NCI-H2196 (cell line): ENCODE measurements at regions not wholly inside any gene's neighbourhood (a gene's known extent, or its start where the extent isn't known, plus 50 kb on each side); places are given as distances from the start of the nearest gene placed in this dataset.

Experiments used
- DNase-seq: peaks from one replicate; lab custom pipeline; 2025; ENCODE audit not compliant: unreplicated experiment; lab: John Stamatoyannopoulos, UW

DNA sequence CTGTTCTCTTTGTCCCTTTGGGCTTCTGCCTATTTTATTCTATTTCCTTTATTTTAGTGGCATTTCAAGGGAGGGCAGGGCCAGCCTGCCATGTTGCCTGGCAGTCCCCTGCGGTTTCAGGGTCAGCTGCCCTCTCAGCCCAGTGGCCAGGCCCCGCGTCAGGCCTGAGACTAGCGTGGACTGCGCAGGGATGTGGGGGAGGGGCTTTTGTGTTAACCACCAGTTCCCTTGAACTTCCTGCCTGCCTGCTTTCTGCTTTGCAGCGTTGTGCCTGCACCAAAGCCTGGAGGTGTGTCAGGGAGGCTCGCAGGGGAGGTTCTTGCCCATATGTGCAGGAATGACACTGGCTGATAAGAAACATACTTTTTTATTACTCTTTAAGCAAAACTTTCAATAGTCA lies 157.6 kb downstream of the SLC35B3 start:
- no peak for DNase-seq

DNA sequence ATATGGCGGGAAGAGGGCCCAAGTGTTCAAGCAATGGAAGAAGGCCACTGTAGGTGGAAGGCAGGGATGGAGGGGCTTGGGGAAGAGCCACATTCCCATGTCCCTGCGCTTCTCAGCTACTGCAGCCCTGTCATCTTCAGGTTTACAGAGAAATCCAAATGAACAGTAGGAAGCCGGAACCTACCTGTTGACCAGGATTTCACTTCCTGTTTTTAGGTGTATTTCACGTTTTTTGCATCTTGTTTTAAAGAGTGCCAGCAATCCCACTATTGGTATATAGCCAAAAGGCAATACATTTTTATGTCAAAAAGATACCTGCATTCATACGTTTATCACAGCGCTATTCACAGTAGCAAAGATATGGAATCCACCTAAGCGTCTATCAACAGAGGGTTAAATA lies 159.2 kb downstream of the SLC35B3 start:
- DNase-seq = no peak

DNA sequence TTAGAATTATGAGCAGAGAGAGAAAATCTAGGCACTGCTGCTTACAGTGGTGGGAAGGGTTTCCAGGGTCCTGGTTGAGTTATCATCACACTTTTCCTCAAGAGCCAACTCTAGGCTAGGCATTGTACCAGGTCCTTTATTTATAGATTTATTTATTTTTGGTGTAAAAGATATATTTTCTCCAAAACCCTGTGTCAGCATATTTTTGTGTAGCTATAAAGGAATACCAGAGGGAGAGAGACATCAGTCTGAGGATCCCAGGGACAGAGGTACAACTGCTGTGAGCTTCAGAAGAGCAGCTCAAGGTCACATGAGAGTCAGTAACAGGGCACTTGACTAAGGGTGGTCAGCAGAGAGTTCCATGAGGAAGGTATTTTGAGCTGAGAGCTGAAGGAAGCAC lies 159.7 kb downstream of the SLC35B3 start:
- no peak for DNase-seq

DNA sequence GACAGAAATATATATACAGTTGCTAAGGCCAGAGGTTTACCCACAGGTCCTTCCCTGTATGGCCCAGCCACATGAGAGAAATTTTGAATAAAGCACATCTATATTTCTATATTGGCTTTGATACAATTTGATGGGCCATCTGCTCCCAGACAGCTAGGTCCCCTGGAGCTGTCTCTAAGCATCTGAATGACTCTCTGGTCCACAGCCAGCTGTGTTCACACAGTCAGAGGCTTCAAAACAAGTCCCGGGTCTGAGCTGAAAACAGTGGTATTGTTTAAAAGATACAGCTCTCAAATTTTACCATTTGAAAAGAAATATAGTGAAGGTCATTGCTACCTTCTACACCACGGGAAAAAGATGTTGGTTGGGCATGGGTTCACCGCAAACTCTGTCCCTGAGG lies 161.1 kb downstream of the SLC35B3 start:
- DNase-seq = no peak

DNA sequence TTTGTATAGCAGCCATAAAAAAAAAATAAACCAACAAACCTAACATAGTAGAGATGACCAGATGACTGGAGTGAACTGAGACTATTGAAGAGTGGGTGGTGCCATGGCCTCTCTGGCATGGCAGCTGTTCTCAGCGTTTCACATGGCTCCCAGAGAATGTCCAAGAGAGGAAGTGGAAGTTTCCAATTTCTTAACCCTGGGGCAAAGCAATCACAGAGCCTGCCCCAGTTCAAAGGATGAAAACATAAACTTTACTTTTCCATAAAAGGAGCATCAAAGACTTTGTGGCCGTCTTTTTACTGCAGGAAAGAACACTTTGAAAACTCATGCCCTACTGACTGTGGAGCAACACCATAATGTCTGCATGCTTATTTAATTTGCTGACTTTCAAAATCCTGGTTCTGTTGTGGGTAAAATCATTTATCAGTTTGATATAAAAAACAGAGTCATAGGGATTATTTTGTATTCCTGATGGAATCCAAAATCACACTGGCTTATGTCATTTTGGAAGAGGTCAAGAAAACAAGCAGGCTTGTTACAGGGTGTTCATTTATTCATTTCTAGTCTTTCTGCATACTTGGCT lies 165.4 kb downstream of the SLC35B3 start:
- DNase-seq = no peak

DNA sequence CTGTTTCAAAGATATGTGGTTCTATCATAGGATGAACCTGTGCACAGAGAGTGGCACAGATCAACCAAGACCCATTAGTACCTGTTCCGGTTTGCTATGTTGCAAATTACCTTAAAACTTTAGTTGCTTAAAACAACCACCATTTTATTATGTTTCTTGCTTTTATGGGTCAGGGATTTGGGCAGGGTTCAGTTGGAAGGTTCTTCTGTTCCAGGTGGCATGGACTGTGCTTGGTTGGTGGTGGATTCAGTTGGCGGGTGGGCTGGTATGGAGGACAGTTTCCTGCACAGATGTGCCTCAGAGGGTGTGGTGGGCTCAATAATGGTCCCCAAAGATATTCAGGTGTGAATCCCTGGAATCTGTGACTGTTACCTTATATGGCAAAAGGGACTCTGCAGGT lies 166.3 kb downstream of the SLC35B3 start:
- no peak for DNase-seq

DNA sequence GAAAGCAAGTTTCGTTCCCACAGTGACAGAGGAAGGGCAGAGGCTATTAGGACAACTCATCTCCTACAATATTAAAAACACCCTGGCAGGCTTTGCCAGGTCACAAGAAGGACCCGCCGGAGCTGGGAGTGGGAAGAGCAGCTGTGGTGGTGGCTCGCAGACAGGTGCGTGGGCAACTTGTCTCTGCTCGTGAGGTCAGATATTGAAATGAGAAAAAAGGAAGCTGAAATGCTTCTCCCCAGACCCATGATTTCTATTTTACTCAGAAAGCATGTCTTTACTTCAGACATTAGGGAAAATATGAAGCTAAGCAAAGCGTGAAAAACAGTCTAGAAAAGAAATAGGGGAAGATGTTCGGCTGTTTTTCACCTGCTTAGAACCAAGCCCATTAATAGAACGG lies 166.3 kb upstream of the EEF1E1 start:
- DNase-seq = no peak

DNA sequence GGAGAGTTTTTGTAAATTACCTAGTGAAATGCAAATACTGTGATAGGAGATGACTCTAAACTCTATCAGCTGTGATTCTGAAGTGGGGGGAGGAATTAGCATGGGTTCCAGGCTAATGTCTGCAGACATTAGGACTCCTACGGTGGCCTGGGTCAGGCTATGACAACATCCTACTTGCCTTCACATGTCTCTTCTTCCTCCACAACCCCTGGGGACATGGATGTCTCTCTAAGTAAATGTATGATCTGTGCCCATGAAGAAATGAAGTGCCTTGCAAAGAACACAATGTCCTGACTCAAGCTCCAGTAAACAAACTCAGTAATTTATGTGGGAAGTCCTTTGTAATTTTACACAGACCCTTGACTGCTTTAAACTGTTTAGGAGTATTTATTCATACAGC lies 165.8 kb upstream of the EEF1E1 start:
- DNase-seq = no peak

DNA sequence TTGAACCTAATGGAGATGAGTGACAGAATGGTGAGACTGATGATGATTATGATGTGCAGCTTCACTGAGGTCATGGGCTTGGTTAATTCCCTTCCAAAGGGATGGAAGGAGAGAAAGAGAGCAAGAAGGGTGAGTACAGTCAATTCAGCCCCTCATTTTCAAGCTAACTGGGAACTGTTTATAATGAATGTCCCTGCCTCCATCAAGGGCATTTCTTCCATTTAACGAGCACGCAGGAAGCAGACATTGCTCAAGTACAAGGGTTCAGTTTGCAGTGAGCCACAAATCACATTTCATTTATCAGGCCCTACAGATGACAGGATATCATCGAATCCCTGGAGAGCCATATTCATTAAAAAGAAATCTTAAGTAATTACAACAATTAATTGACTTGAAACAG lies 158.3 kb upstream of the EEF1E1 start:
- no peak for DNase-seq

DNA sequence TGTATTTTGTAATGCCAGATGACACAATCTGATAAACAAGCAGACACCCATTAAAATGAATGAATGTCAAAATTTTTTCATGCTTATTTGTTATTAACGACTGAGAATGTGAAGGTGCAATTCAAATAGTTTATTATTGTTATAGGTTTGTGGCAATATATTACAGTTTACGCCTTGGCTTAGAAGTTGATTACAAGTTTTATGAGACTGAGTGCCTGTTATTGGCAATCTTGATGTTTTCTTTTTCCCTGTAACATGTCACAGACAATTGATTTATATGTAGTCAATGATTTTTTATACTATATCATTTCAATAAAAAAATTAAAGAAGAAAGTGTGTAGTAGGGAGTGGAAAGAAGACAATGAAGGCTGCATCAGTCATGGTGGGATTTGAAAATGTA lies 144.1 kb upstream of the EEF1E1 start:
- DNase-seq = no peak

DNA sequence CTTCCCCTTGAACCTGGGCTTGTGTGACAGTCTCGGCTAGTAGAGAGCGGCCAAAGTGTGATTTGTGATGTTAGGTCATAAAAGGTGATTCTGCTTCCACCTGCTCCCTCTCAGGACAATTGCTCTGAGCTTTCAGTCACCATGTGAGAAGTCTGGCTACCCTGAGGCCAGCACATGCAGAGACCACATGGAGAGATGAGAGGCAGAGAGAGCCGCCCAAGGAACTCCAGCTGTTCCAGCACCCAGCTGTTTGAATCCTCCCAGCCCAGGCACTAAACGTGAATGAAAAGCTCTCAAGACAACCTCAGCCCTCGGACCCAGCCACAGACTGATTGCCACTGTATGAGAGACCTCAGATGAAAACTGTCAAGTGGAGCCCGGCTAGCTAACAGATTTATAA lies 143.4 kb upstream of the EEF1E1 start:
- DNase-seq = no peak

DNA sequence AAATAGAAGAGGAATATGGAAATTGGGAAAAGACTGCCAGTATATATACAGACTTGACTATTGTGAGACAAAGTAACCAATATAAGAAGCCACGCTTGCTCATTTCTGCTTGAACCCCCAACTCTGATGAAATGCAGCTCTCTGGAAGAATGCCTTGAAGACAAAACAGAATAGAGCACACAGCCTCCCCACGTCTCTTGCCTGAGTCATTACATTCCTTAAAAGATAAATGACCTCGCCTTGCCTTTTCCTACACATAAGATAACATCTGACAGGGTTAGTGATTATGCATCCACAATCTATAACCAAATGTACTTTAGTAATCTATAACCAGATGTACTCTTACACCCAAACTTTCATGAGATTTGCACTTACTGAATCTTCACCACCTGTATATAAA lies 141.1 kb upstream of the EEF1E1 start:
- no peak for DNase-seq

DNA sequence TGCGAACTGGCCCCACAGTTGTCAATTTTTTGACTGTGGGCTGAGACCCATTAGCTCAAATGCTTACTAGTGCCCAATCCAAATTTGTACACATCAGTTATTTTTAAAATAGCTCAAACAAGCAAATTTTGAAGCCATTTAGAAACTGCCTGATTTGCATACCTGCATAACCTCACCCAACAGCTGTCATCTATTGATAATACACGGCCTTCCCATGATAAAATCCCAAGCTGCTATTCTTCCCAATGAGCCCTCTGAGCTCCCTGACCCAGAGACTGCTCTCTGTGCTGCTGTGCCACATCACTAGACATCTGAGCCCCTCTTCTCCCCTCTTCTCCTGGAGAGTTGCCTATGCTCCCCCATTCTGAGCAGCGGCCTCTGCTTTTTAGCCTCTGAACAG lies 140.5 kb upstream of the EEF1E1 start:
- DNase-seq = no peak

DNA sequence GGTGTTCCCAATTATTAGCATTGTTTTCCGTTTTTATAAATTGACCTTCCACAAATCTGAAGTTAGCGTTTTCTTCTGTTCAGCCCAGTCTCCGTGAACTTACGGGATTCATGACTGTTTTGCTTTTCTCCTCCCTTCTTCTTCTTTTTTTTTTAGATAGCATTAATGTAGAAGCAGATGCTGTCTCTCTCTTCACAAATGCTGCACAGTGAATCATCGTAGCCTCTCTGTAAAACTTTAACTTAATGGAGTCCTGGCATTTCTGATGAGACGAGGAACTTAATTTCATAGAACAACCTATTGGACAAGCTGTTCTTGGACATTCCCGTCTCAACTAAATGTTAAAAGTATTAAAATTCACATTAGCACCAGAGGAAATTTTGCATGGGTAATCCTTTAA lies 138.0 kb upstream of the EEF1E1 start:
- DNase-seq = no peak

DNA sequence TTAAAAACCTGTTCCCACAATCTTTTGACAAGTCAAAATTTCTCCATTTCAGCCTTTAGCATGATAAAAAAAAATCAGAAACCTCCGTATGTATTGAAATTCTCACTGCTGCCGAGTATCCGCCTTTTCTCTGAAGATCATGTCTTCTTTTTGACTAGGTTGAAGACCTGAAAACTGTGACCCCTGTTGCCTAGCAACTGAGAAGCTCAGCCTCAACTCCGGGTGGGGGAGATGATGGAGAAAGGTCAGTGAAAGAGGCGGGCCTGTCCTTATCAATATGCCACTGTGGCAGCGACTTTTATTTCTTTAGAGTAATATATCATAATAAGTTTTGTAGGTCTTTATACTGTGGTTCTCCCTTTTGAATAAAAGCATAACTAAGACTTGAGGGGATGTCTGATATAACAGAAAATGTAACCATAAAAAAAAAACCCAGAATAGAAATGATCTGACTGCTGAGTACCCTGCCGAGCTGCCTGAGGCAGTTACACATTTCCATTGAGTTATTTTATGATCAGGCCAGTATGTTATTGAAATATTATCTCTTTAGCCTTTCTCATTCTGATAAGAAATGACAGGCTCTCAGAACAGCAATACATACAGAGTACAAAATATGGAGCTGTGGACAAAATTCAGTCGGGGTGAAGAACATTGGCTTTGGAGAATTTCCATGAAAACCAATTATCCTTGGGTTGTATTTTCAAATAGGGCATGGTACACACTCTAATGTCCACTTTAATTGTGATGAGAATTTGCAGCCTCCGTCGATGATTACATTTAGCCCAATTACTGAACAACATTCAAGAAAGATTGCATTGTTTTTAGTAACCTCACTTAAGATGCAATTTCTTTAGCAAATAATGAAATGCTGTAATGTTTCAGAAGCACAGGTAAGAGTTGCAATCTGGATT lies 136.7 kb upstream of the EEF1E1 start:
- DNase-seq = no peak

DNA sequence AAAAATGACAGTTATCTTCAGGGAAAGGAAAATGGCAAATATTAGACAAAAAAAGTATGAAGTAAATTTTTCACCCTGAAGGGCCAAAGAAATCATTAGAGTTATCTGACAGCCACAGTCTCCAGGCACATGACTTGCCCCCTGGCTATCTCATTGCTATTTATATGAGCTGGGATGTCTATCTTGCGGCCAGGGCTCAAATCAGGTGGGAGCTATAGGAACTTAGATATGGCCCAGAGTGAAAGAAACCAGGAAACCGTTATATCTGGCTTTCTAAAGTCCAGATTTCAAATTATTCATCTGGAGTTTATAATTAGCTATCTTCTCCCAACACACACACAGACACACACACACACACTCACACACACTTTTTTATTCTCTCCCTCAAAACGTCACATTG lies 135.3 kb upstream of the EEF1E1 start:
- DNase-seq = no peak

DNA sequence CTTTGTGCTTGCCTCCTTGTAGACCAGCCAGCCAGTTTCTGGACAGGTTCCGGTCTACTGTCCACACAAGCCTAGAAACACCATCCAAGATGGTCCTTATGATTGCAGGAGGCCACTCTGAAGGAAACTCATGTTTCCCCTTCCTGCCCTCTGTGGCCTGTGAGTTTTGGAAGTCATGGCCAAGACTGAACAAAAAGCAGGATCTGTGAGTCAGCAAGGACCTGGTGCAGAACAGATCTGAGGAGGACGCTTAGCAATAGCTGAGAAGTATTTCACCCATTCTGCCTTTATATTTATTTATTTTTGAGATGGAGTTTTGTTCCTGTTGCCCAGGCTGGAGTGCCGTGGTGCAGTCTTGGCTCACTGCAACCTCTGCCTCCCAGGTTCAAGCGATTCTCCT lies 134.6 kb upstream of the EEF1E1 start:
- DNase-seq = no peak

DNA sequence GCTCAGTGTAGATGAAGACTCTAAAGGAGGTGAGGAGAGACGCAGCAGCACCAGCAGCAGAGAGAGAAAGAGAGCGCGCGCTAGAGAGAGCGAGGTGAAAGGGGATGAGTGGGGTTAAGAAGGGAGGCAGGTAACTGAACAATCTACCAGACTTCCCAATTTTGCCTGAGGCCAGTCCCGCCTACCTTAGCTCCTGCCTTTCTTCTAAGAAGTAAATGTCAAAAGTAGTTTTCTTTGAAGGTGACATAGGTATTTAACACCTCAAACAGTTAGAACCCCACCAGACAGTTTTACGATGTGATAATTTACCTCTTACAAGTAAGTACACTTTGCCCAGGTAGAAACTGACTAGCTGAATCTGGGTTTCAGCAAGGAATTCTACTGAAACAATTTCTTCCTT lies 132.0 kb upstream of the EEF1E1 start:
- no peak for DNase-seq

DNA sequence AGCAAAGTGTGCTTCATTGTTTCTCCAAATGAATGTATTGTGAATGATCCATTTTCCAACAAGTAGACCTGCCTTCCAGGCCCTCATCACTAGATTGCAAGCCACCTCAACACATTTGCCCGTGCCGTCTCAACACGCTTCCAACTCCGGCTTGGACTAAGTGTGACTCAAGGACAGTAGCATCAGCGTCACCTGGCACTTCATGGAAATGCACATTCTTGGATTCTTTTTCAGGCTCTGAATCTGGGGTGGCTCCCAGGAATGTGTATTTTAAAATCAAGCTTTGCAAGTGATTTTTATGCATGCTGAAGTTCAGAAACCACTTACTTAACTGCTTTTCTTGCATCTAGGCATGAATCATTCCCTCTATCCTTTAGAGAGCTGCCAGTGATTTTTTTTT lies 129.6 kb upstream of the EEF1E1 start:
- DNase-seq = no peak

DNA sequence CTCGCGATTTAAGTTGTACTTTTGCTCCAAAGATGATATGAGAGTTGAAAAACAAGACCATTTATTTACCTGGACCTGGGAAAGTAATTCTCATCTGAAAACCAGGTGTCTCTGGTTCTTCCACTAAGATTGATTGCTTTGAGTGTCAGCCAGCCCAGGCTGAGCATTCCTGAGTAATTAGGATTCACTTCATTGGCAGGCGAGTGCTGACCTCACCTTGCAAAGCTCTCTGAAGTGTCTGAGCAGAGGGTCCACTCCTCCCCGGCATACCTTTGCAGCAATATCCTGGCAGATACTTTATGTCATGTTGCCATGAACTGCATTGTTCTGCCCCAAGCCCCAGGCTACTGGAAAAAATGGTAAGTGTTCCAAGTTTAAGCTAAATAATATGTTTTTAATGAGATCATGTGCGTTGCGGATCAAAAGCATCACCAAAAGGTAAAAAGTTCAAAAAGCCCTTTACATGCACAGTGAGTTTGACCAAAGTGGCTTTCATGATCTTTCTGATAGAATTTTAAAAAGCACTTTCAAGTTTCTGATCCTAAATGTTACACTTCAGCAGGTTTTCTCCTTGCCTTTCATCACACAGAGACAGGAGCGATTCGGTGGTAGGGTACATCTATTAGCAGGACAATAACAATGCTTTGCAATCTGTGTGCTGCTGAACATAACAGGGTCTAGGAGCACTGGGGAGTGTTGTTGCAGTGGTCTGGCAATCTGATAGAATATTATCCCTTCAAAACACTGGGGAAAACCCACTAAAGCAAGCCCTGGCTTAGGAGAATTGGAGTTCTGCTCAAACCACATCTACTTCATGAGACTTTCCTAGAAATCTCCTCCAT lies 127.8 kb upstream of the EEF1E1 start:
- no peak for DNase-seq

DNA sequence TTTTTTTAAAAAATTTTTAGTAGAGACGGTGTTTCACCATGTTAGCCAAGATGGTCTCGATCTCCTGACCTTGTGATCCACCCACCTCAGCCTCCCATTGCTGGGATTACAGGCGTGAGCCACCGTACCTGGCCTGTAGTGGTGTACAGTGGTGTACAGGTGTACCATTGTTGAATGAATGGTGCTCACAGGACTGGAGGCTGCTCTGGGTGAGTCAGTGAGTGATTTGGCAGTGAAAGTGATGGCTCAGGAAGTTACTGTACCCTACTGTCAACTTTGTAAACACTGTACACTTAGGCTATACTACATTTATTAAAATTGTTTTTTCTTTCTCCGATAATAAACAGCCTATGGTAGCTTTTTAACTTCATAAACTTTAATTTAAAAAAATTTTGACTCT lies 122.8 kb upstream of the EEF1E1 start:
- no peak for DNase-seq

DNA sequence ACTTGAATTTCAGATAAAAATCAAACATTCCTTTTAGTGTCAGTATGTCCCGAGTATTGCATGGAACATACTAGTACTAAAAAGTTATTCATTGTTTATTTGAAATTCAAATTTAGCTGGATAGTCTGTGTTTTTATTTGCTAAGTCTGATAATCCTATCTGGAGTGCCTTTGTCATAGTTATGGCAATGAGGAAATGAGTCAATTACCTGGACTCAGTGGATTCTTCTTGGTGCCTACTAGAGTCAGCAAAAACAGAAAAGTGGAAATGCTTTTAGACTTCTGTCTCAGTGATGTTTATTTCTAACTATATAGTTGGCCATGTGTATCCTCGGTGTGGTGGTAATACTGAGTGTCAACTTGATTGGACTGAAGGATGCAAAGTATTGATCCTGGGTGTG lies 121.3 kb upstream of the EEF1E1 start:
- DNase-seq = no peak
